HG03139 (cell line): ENCODE measurements at regions not wholly inside any gene's neighbourhood (a gene's known extent, or its start where the extent isn't known, plus 50 kb on each side); places are given as distances from the start of the nearest gene placed in this dataset.

Source experiments
- ATAC-seq: cut with Tn5 transposase; IDR thresholded peaks from one replicate; pipeline ENCODE4 v1.9.1; 2021; ENCODE audit not compliant: unreplicated experiment

DNA sequence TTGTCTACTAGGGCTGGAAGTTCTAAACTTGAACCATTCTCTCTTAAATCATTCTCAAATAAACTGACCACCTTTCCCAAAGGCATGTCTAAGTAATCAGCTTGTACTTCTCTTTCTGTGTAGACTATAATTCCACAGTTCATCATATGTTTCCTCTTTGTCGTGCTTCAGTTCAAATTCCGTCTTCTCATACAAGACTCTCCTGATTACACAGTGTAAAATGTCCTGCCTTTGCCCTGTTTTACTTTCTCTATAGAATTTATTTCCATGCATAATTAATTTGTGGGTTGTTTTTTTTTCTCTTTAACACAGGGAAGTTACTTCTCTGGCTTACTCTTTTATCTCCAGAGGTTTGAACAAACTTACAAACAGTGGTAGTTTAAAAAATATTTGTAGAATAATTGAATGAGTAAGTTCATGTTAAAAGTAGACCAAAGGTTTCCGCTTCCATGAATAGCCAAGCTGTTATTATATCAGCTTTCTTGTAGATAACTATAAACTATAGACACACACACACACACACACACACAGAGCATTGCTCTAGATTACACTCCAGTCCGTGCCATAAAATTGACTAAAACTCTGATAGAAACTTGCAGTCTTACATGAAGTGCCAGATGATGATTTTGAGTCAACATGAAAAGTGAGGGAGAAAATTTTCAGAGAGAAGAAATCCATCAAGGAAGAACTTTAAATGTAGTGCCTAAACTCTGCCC, 119.0 kb downstream of the SUCNR1 start:
- ATAC-seq: no peak

DNA sequence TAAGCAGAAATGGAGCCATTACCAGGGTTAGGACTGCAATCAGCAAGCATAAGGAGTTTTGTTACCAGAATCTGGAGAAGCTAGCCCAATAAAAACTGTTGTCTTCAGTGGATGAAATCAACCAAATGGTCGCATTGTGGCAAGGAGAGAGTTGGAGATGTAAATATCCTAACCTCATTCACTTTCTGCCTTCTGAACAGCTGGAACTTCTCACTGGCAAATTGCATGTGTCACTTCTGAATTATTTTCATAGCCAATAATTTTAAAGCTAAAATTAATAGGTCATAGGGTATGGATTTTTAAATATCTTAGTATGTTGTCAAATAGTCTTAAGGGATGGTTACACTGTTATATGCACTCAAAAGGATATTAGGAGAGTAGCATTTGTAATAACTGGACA, 121.6 kb downstream of the SUCNR1 start:
- ATAC-seq: no peak

DNA sequence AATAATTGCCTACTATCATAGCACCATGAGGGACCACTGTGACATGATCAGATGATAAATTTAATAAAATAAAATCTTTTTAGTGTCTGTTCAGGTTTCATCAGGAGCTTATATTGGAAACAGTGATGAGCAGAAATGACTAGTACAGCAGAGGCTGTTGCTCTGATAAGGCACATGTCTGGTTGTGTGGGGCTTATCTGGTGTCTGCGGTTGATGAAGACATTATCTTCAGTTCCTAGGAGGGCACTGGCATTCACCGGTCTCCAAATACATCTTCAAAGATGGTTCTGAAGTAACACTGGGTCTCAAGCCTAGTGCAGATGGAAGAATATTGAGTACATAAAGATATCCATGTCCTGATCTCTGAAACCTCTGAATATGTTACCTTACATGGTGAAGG, 125.3 kb downstream of the SUCNR1 start:
- ATAC-seq: no peak

DNA sequence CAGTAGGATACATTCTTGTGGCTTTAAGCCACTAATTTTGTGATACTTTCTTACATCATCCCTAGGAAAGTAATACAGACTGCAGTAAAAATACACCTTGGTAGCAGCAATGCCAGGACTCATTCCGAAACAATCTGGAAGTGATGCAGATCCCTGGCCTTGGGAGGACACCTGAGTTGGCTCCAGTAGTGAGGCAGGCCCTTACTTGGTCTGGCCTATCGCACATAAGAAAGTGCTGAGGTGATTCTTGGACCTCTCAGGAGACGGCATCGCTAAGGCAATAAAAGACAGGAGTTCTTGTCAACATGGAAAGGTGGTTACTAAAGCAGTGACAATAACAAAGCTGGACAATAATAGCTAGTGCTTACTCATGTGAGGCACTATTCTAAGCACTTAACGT, 126.5 kb downstream of the SUCNR1 start:
- no peak for ATAC-seq

DNA sequence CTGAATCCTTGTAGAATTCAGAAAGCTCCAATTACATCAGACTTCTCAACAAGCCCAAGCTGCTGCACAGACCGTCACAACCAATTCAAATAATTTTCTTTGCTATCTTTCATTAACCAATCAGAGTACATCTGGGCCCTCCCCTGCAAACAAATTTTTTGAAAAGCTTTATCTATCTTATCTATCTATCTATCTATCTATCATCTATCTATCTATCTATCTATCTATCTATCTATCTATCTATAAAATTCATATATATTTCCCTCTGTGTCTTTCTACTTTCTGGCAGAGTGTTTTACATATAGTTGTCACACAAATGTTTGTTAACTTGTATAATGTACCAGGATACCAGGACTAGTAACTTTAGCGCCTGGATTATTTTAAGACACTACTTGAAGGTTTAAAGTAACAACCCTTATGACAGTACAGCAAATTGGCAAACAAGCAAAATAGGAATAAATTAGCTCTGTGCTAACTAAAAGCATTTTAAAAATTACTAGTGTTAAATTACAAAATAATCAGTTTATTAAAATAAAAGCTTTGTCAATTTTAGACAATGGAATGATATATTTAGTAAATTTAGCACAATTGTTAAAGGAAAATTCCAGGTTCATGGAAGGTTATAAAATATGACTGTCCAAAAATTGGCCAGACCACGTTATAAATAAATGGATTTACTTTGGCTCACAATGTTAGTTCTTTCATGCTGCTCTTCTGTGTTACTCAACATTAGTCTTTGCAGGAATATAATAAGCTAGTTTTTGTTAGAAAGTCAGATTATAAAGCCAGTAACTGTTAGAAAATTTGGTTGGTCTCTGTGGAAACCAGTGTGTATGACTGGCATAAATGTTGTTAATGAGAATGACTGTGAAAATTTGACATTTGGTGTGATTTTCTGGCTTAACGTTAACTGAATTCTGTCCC, 138.6 kb downstream of the SUCNR1 start:
- ATAC-seq: no peak

DNA sequence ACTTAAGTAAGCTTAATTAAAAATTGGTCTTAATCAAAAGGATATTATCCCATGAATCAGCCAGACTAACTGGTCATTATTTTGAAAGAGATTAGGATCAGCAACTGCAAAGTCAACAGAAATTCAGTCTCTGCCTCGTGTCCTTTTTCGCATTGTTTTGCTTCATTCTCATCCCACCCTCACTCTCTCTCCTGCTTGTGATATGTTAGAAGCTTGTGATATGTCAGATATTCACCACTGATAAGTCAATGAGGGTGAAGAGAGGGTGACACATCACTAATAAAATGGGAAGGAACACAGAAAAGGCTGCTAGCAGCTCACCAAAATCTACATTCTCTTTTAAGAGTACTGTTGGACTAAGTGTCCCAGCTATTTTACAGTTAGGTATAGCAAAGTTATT, 146.1 kb downstream of the SUCNR1 start:
- ATAC-seq: no peak

DNA sequence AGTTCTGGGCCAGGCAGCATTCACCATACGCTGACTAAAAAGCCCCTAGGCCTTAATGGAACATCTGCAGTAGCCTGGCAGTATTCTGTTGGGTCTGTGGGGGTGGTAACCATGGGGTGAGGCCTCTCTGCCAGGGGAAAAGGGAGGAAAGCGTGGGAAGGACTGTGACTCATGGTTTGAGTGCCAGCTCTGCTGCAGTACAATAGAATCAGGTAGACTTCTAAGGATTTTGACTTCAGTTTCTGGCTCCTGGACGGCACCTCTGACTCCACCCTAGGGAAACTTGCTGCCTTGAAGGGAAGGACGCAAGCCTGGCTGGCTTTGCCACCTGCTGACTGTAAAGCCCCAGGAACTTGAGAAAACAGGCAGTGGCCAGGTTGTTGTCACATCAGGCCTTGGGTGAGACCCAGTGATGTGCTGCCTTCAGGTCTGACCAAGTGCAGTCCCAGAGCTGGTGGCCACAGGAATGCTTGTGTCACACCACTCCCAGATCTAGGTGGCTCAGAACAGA, 148.6 kb downstream of the SUCNR1 start:
- ATAC-seq: no peak

DNA sequence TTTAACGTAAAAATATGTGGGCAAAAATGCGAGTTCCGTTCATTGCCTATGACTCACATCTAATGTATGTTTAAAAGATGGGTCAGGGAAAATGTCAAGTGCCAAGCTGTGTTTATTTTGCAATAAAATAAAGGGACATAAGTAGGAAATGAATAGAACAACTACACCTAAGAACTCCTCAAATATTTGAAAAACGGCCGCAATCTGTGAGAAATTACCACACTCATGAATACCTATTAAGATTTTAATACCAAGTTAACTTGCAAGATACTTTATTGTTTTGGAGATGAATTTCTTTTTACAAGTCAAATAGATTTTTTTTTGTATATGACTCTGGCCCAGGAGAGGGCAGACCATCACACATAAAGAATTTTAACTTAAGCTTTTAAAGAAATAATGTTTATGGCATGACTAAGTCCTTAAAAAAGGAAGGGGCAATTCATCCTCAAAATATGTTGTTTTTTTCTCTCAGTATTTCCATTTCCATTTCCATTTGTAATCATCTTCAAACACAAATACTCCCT, 152.7 kb downstream of the SUCNR1 start:
- no peak for ATAC-seq

DNA sequence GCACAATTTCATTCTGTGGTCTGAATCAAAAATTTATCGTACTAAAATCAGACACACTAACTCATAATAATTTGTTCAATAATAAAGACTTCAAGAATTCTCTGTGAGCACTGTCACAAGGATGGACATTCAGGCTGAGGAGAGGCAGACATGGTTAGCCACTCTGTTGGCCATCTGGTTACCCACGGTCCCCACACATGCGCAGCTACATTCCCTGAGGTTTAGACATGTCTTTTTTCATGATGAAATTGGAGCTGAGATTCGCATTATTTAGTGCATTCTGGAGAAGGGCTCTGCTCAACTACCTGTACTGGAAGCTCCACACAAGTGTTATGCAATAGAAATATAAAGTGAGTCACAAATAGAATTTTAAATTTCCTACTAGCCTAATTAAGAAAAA, 156.9 kb downstream of the SUCNR1 start:
- ATAC-seq: no peak

DNA sequence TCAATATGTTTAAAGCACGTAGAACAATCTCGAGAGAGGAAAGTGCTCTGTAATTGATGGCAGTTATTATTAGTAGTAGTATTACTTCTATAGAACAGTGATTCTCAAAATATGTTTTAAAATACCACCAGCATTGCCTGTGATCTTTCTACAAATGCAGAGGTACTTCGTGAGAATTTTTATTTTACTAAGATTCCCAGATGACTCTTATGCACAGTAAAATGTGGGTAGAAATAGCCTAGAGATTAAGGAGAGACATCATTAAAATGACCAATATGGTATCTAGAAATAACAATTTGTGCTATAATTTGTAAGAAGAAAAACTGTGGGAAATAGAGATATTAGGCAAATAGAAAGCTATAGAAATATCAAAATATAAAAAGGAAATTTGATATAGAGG, 157.9 kb downstream of the SUCNR1 start:
- no peak for ATAC-seq

DNA sequence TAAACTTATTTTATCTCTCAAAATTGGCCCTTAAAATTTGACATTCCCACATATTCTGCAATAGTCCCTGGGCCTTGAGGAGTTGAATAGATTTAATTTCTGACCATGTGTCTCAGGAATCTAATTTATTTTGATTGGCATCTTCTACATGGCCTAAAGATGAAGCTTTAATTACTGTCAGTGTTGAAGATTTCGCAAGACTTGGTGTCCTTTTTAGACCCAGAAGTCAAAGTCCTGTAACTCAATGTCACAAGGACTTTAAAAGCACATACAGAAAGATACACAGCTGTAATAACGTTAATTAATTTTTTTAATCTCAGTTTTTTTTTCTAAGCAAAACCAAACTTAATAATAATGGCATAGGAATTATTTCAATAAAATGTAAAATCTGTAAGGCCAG, 163.9 kb downstream of the SUCNR1 start:
- no peak for ATAC-seq

DNA sequence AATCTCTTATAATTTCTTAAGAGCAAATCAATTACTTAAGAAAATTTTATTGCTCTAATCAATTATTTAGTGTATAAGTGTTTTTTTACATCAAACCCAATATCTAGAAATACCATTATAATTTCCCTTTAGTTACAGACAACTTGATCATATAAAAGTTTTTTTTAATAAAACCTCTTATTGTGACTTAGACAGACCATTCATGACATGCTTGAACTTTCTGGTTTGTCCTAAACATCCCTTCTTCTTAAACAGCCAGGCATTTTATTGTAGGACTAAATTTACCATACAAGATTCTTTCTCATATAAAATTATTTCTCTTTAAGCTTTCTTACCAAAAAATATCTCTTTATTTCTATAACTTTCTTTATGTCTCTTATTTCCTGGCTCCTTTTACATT, 164.5 kb downstream of the SUCNR1 start:
- ATAC-seq: no peak

DNA sequence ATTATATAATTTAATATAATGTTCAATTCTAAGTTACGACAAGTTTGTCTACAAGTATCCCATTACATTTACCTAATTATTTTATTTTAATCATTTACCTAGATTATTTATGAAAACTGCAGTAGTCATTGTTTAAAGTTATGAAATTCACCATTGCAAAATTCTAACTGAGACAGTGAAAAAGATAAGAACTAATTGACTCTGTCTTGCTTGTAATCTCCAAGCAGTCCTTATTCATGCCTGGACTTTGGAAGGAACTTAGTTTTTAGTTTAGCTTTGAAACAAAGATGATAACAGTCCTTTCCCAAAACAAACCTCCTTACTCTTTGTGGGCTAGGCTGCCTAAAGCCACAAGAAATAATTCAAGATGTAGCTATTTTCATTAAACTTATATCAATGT, 165.0 kb downstream of the SUCNR1 start:
- no peak for ATAC-seq

DNA sequence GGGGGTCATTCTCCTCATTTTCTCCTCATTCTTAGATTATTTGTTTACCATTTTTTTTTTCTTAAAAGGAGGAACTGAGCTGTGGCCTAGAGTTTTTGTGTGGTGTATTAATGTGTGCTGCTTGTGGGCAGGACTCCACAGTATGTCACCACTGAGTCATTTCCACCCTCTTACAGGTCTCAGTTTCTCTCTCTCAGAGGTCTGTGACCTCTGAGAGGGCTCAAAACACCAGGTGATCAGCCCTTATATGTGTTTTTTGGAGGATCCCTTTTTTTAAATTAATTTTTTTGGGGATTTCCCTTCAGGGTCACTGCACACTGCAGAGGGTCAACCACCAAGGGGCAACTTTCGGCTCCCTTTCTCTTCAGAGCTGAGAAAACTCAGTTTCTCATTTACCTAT, 166.4 kb downstream of the SUCNR1 start:
- ATAC-seq: peak; percentile 92

DNA sequence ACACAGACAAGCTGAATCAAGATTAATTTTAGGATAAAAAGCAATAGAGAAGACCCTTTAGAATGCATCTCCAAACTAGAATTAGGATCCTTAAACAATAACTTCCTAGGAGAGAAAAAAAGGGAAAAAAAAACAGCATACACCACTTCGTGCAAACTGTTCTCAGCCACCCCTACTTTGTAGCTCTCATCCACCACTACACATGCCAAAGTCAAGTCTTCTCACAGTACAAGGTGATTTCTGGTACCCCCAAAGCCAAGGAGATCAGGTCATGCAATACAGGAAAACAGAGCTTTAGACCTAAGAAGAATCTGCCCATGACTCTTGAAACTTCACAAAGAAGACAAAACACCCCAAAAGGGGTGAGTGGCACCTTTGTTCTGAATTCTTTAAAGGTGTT, 166.9 kb downstream of the SUCNR1 start:
- peak; percentile 7 for ATAC-seq

DNA sequence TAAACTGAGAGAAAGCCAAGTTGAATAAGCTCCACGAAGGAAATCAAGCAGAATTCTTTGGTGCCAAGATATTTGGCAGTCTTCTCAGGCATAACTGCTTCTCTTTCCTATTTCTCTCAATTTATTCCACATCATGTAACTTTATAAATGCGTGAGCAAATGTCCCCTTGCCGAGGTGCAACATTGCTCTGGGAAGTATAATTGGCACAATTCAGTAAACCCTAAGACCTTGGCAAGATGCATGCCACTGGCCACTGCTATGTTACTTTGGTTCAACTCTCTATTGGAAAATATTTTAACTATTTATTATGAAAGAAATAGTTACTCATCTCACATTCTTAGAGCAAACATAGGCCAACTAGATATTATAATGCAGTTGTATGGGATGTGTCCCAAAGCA, 170.2 kb downstream of the SUCNR1 start:
- no peak for ATAC-seq

DNA sequence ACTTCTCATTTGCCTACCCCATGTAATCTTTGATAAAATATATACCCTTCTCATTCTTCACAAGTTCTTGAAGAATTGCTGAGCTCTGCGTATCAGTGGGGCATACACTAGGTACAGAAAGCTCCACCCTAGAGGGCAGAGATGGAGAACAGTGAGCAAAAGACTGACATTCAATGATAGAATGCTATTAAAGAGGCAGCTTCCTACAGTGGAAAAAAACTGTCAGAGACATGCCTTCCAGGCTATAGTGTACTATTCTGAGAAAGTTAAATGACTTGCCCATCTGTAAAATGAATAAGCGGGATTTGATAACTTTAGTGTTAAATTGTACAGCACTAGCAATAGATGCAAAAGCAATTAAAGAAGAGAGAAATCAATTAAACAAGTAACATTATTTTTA, 172.8 kb downstream of the SUCNR1 start:
- no peak for ATAC-seq

DNA sequence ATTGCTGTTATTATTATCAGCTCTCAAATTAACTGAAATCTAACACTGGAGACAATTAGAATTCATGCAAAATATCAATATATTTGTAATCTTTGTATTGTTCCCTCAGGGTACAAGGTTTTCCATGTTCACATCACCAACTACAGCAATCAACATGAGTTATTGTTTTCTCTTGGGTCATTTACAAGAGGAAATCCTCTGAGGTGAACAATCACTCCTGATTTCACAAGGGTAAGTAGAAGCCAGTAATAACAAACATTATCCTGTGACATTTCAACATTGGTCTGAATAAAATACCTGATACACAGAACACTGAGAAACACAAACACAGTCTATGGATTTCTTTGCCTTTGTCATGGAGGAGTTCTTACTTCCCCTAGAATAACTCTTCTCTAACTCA, 174.0 kb downstream of the SUCNR1 start:
- ATAC-seq: no peak

DNA sequence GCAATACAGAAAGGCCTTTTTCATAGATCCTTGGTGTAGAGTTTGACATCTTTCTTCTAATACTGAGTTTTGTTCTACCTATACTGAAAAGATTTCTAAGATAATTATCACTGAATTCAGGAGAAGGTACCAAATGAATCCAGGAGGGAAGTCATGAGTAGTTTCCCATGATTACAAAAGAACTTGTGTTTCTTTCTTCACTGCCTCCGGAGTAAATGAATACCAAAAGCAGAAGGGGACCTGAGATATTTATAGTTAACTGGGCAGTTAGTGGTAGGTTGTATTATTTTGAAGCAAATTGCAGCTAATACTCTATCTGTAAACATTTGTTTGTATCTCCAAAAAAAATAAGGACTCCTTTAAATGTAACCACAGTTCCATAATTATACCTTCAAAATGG, 175.4 kb downstream of the SUCNR1 start:
- no peak for ATAC-seq

DNA sequence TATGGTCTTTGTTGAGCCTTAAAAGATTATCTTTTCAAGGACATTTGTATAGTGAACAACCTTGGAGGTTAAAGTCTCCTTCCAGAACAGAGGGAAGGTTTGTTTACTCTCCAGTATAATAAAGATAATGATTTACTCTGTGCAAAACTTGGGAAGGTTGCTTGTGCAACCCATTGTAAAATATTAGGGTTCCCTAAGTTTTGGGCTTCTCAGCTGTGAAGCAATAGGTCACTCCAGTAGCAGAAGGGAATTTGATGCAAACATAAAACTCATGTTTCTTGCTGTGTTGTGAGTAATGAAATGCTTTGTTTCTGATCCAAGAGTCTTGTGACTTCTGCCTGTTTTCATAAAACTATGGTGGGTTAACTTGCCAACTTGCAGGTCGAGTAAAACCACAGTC, 177.5 kb downstream of the SUCNR1 start:
- no peak for ATAC-seq

DNA sequence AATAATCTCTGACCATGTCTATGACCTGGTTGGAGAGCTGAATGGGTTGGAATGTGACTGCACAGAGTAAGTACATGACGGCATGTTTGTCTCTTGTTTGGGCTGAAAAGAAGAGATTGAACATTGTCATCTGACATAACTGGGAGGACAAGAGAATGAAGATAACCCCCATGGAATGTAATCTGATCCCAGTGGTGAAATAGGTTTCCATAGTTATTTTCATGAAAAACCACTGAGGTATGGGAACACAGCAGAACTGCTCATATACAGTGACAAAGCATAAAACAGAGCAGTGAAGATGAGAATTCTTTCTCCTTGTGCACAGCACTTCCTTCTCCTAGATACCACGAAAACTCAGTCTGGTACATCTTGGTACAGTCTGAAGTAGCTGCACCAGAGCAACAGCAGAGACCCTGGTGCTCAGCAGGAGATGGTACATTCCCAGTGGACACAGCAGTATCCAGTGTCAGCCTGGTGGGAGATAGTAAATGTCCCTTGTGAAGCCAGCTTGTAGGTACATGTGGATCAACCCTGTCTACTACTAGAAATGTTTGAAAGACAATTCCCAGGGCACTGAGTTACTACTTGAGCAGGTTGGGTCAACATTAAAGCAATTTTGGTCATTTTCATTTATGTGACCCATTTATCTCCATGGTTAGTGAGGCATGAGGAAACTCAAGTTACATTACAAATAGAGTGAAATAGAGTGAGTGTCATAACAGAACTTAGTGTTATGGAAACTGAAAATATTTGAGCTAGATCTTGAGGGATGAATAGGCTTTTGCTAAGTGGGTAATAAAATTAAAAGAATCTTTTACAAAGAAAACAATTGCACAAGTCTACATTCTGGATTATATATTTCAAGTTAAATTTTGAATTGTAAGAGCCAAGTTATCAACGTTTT, 178.3 kb downstream of the SUCNR1 start:
- no peak for ATAC-seq
